Muscle layer of colon (tissue), 2 donors: ENCODE measurements at regions not wholly inside any gene's neighbourhood (a gene's known extent, or its start where the extent isn't known, plus 50 kb on each side); places are given as distances from the start of the nearest gene placed in this dataset.

ENCODE experiments used
- H3K27ac ChIP-seq: one replicate; pipeline ENCODE4 v1.7.0; 2013; ENCODE audit warnings: low read depth, mild to moderate bottlenecking, low read length, moderate library complexity
- H3K27me3 ChIP-seq, 2 donors: one replicate each; pipeline ENCODE4 v1.7.0; 2013; ENCODE audit warnings: low read length in 2 of 2, mild to moderate bottlenecking in 2 of 2; ENCODE audit not compliant: insufficient read depth in 2 of 2, control insufficient read depth in 1 of 2
- H3K36me3 ChIP-seq: one replicate; pipeline ENCODE4 v1.7.0; 2013; ENCODE audit warnings: mild to moderate bottlenecking, low read length; ENCODE audit not compliant: insufficient read depth
- H3K4me1 ChIP-seq: one replicate; pipeline ENCODE4 v1.7.0; 2013; ENCODE audit warnings: mild to moderate bottlenecking, low read length; ENCODE audit not compliant: insufficient read depth
- H3K4me3 ChIP-seq, 2 donors: one replicate each; pipeline ENCODE4 v1.7.0; 2013; ENCODE audit warnings: low read length in 2 of 2, low read depth in 1 of 2, mild to moderate bottlenecking in 1 of 2, moderate library complexity in 1 of 2
- H3K9ac ChIP-seq: one replicate; pipeline ENCODE4 v1.7.0; 2013; ENCODE audit warnings: low read length
- H3K9me3 ChIP-seq: one replicate; pipeline ENCODE4 v1.7.0; 2013; ENCODE audit warnings: mild to moderate bottlenecking, low read length
- donor health status: abdominal sarcoma.
- donor health status: Adenocarcinoma of cecum.

GRCh38 chr15:53395871-53396270, 363.6 kb downstream of the WDR72 start:
- no peaks in the 10 kb centered on the region for H3K4me1 ChIP-seq
- no peak overlapping the region for H3K9ac ChIP-seq
- no peaks in the 10 kb centered on the region for H3K36me3 ChIP-seq
- no peak overlapping the region for H3K27ac ChIP-seq
- H3K9me3 ChIP-seq, result no peaks in the 10 kb centered on the region
- no peak overlapping the region for H3K4me3 ChIP-seq
- no peaks in the 10 kb centered on the region for H3K27me3 ChIP-seq

- H3K36me3 ChIP-seq, result no peaks in the 10 kb centered on the region
- H3K27ac ChIP-seq, result no peak overlapping the region
- no peak overlapping the region for H3K4me3 ChIP-seq
- no peak overlapping the region for H3K9ac ChIP-seq
- no peaks in the 10 kb centered on the region for H3K4me1 ChIP-seq
- no peaks in the 10 kb centered on the region for H3K27me3 ChIP-seq
- H3K9me3 ChIP-seq, result no peaks in the 10 kb centered on the region
Measured at GRCh38 chr15:53390549-53390948, 368.9 kb downstream of the WDR72 start.

- H3K4me1 ChIP-seq, result no peaks in the 10 kb centered on the region
- H3K9ac ChIP-seq, result no peak overlapping the region
- no peak overlapping the region for H3K4me3 ChIP-seq
- H3K36me3 ChIP-seq, result no peaks in the 10 kb centered on the region
- no peak overlapping the region for H3K27ac ChIP-seq
- no peaks in the 10 kb centered on the region for H3K9me3 ChIP-seq
- no peaks in the 10 kb centered on the region for H3K27me3 ChIP-seq
Measured at GRCh38 chr15:53389271-53390037, 370.0 kb downstream of the WDR72 start.

GRCh38 chr15:53384417-53384816, 375.0 kb downstream of the WDR72 start:
- H3K27me3 ChIP-seq, result no peaks in the 10 kb centered on the region
- no peak overlapping the region for H3K4me3 ChIP-seq
- no peaks in the 10 kb centered on the region for H3K9me3 ChIP-seq
- H3K27ac ChIP-seq, result no peak overlapping the region
- no peaks in the 10 kb centered on the region for H3K4me1 ChIP-seq
- H3K9ac ChIP-seq, result no peak overlapping the region
- H3K36me3 ChIP-seq, result no peaks in the 10 kb centered on the region

GRCh38 chr15:53378096-53378800, 381.2 kb downstream of the WDR72 start:
- Histone ChIP-seq H3K9ac (no peak overlapping the region), H3K4me3 (no peak overlapping the region), H3K9me3 (no peaks in the 10 kb centered on the region), H3K36me3 (no peaks in the 10 kb centered on the region), H3K4me1 (no peaks in the 10 kb centered on the region), H3K27me3 (no peaks in the 10 kb centered on the region), H3K27ac (no peak overlapping the region)

- no peak overlapping the region for H3K9ac ChIP-seq
- no peak overlapping the region for H3K4me3 ChIP-seq
- H3K36me3 ChIP-seq, result no peaks in the 10 kb centered on the region
- H3K4me1 ChIP-seq, result no peaks in the 10 kb centered on the region
- H3K27me3 ChIP-seq, result no peaks in the 10 kb centered on the region
- no peaks in the 10 kb centered on the region for H3K9me3 ChIP-seq
- H3K27ac ChIP-seq, result no peak overlapping the region
Measured at GRCh38 chr15:53367740-53368139, 391.7 kb downstream of the WDR72 start.

- Histone ChIP-seq H3K27me3 (no peaks in the 10 kb centered on the region), H3K4me1 (no peaks in the 10 kb centered on the region), H3K9ac (no peak overlapping the region), H3K4me3 (no peak overlapping the region), H3K36me3 (no peaks in the 10 kb centered on the region), H3K27ac (no peak overlapping the region), H3K9me3 (no peaks in the 10 kb centered on the region)
Measured at GRCh38 chr15:53360881-53361280, 398.6 kb downstream of the WDR72 start.

- Histone ChIP-seq H3K36me3 (no peaks in the 10 kb centered on the region), H3K27ac (no peak overlapping the region), H3K27me3 (no peaks in the 10 kb centered on the region), H3K9ac (no peak overlapping the region), H3K4me3 (no peak overlapping the region), H3K4me1 (no peaks in the 10 kb centered on the region), H3K9me3 (no peaks in the 10 kb centered on the region)
Measured at GRCh38 chr15:53359038-53359437, 400.4 kb downstream of the WDR72 start.

GRCh38 chr15:53354874-53355273, 404.6 kb downstream of the WDR72 start:
- Histone ChIP-seq H3K27ac (no peak overlapping the region), H3K9me3 (no peaks in the 10 kb centered on the region), H3K27me3 (no peaks in the 10 kb centered on the region), H3K4me3 (no peak overlapping the region), H3K36me3 (no peaks in the 10 kb centered on the region), H3K4me1 (no peaks in the 10 kb centered on the region), H3K9ac (no peak overlapping the region)

- no peaks in the 10 kb centered on the region for H3K36me3 ChIP-seq
- no peaks in the 10 kb centered on the region for H3K27me3 ChIP-seq
- no peak overlapping the region for H3K9ac ChIP-seq
- H3K4me3 ChIP-seq, result no peak overlapping the region
- no peaks in the 10 kb centered on the region for H3K9me3 ChIP-seq
- no peaks in the 10 kb centered on the region for H3K4me1 ChIP-seq
- no peak overlapping the region for H3K27ac ChIP-seq
Measured at GRCh38 chr15:53351373-53351772, 408.1 kb downstream of the WDR72 start.

- Histone ChIP-seq H3K4me1 (no peaks in the 10 kb centered on the region), H3K9ac (no peak overlapping the region), H3K4me3 (no peak overlapping the region), H3K36me3 (no peaks in the 10 kb centered on the region), H3K27me3 (no peaks in the 10 kb centered on the region), H3K27ac (no peak overlapping the region), H3K9me3 (no peaks in the 10 kb centered on the region)
Measured at GRCh38 chr15:53346583-53346982, 412.9 kb downstream of the WDR72 start.
